Lung (tissue), 11 donors: ENCODE measurements at regions not wholly inside any gene's neighbourhood (a gene's known extent, or its start where the extent isn't known, plus 50 kb on each side); places are given as distances from the start of the nearest gene placed in this dataset.

Experiments used
- ATAC-seq: fragments of 200-7000 bp; cut with Tn5 transposase; one replicate; pipeline ENCODE4 v1.9.1; 2020; ENCODE audit warnings: moderate number of reproducible peaks; ENCODE audit not compliant: insufficient read depth, low FRiP score
- DNase-seq, 3 donors: peaks; one replicate each; pipeline ENCODE4 v3.0.0-alpha.2; 2013 to 2017
- H3K27ac ChIP-seq, 2 donors: one replicate each; pipeline ENCODE4 v1.5.1; 2013; ENCODE audit warnings: mild to moderate bottlenecking in 2 of 2, moderate library complexity in 2 of 2, control low read depth in 1 of 2, inconsistent platforms in 1 of 2, low read depth in 1 of 2, low read length in 1 of 2
- H3K27me3 ChIP-seq, 3 donors: one replicate each; pipeline ENCODE4 v1.5.1; 2013; ENCODE audit warnings: low read length in 2 of 3; ENCODE audit not compliant: control insufficient read depth in 3 of 3, insufficient read depth in 3 of 3
- H3K36me3 ChIP-seq, 4 donors: one replicate each; pipeline ENCODE4 v1.5.1; 2013; ENCODE audit warnings: low read length in 4 of 4, mild to moderate bottlenecking in 1 of 4, moderate library complexity in 1 of 4; ENCODE audit not compliant: control insufficient read depth in 4 of 4, insufficient read depth in 4 of 4
- H3K4me1 ChIP-seq, 5 donors: one replicate each; pipeline ENCODE4 v1.5.1; 2013; ENCODE audit warnings: low read length in 5 of 5, mild to moderate bottlenecking in 2 of 5, moderate library complexity in 1 of 5; ENCODE audit not compliant: control insufficient read depth in 5 of 5, insufficient read depth in 5 of 5
- H3K4me3 ChIP-seq: one replicate; pipeline ENCODE4 v1.5.1; 2013; ENCODE audit warnings: mild to moderate bottlenecking, control low read depth, moderate library complexity
- H3K9ac ChIP-seq, 2 donors: one replicate each; pipeline ENCODE4 v1.5.1; 2013; ENCODE audit warnings: low read length in 2 of 2, control low read depth in 1 of 2; ENCODE audit not compliant: insufficient read depth in 1 of 2
- H3K9me3 ChIP-seq, 4 donors: one replicate each; pipeline ENCODE4 v1.5.1; 2013; ENCODE audit warnings: low read length in 3 of 4, mild to moderate bottlenecking in 1 of 4, moderate library complexity in 1 of 4; ENCODE audit not compliant: control insufficient read depth in 4 of 4, insufficient read depth in 3 of 4
- CTCF ChIP-seq: IDR thresholded peaks from 2 replicates; pipeline ENCODE4 v1.5.1; 2012; ENCODE audit warnings: mild to moderate bottlenecking; ENCODE audit errors: control extremely low read depth, extremely low read depth
- WGBS, 2 donors: extraction: QIAGEN DNeasy Blood & Tissue Kit; methylation state at CpG; one replicate each; pipeline ENCODE4 v1.1.7; 2013; 5-methylcytosine and 5-hydroxymethylcytosine counted together
- donor health status: control.
- donor health status: control.
- donor health status: Bipolar disorder and iron deficiency.
- donor health status: healthy.
- donor health status: DM: yes; HTN: yes; CAD: no.

- Histone ChIP-seq H3K4me3 (no peak overlapping the region), H3K9ac (no peak overlapping the region), H3K27me3 (no peaks in the 10 kb centered on the region), H3K4me1 (peaks cover 0 to 11% (median 5%) of the 10 kb centered on the region in 5 donors), H3K9me3 (no peaks in the 10 kb centered on the region), H3K27ac (no peak overlapping the region), H3K36me3 (no peaks in the 10 kb centered on the region)
- 68 to 86% methylated on average over 4 of the region's 4 CpGs for WGBS, 2 donors
- DNase-seq (no peak), ATAC-seq (no peak)
- no peak for TF ChIP-seq CTCF
These were observed 62.4 kb upstream of the HTR4 start for GRCh38 chr5:148716716-148717115.

- ATAC-seq (no peak), DNase-seq (no peak)
- no peak overlapping the region for H3K27ac ChIP-seq
- no peaks in the 10 kb centered on the region for H3K9me3 ChIP-seq
- no peaks in the 10 kb centered on the region for H3K27me3 ChIP-seq
- peaks cover 0 to 7% (median 1%) of the 10 kb centered on the region in 5 donors for H3K4me1 ChIP-seq
- H3K36me3 ChIP-seq, result no peaks in the 10 kb centered on the region
- whole genome bisulfite sequencing, 2 donors, result 94 to 99% methylated on average over 3 of the region's 3 CpGs
- H3K4me3 ChIP-seq, result no peak overlapping the region
- no peak overlapping the region for H3K9ac ChIP-seq
- no peak for TF ChIP-seq CTCF
These were observed 63.3 kb upstream of the HTR4 start for GRCh38 chr5:148717668-148718067.

DNA sequence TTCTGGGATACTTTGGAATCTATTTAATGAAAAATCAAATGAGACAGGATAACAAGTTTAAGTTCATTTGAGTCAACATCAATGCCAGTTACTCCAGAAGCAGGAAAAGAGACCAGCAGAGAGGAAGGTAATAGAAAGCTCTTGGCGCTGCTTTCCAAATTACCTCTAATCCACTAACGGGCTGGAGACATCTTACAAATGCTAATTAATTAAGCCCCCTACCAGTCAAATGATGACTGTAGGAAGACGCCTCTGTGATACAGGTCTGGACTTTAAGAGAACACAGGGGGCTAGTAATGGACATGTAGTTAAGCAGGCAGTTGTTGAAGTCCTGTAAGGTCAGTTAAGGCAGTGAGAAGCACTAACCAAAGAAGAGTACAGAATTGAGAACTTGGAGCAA lies 65.3 kb upstream of the HTR4 start:
- Histone ChIP-seq H3K9ac (no peak overlapping the region), H3K27me3 (no peaks in the 10 kb centered on the region), H3K27ac (no peak overlapping the region), H3K36me3 (no peaks in the 10 kb centered on the region), H3K4me1 (peaks cover 0 to 5% (median 0%) of the 10 kb centered on the region in 5 donors), H3K9me3 (no peaks in the 10 kb centered on the region), H3K4me3 (no peak overlapping the region)
- no peak for DNase-seq
- no peak for TF ChIP-seq CTCF
- no peak for ATAC-seq
- 70 to 79% methylated on average over 3 of the region's 3 CpGs for WGBS, 2 donors

DNA sequence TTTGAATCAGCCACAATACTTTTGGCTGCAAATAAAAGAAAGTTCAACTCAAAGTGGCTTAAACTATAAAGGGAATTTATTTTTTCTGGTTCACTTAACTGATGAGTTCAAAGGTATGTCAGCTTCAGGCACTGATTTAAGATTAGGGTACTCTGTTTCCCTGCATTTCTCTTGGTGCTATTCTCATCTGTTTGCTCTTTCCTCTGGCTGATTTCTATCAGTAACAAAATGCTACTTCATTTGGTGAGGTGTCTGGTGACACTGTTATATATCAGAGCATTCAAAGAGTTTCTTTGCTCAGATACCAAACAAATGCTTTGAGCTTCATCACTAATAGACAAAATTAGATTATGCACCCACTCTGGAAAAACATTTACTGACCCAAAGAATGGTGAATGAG lies 65.9 kb upstream of the HTR4 start:
- no peak for TF ChIP-seq CTCF
- DNase-seq, result no peak
- Histone ChIP-seq H3K9ac (no peak overlapping the region), H3K4me3 (no peak overlapping the region), H3K4me1 (peaks cover 0 to 5% (median 0%) of the 10 kb centered on the region in 5 donors), H3K27me3 (no peaks in the 10 kb centered on the region), H3K27ac (no peak overlapping the region), H3K9me3 (no peaks in the 10 kb centered on the region), H3K36me3 (no peaks in the 10 kb centered on the region)
- no peak for ATAC-seq
